H9 (cell line): ENCODE measurements at regions not wholly inside any gene's neighbourhood (a gene's known extent, or its start where the extent isn't known, plus 50 kb on each side); places are given as distances from the start of the nearest gene placed in this dataset.

Experiments
- DNase-seq: peaks from one replicate; pipeline ENCODE4 v3.0.0-alpha.2; 2017
- H2AFZ ChIP-seq: one replicate; pipeline ENCODE4 v1.6.1; 2013; ENCODE audit warnings: mild to moderate bottlenecking, low read length, control low read depth, moderate library complexity
- H2AK5ac ChIP-seq: 2 replicates; pipeline ENCODE4 v1.6.1; 2013; ENCODE audit warnings: low read length, control low read depth, mixed read lengths; ENCODE audit not compliant: insufficient read length
- H2BK120ac ChIP-seq: one replicate; pipeline ENCODE4 v1.6.1; 2013; ENCODE audit warnings: low read depth, mild to moderate bottlenecking, low read length, control low read depth, inconsistent platforms; ENCODE audit not compliant: poor library complexity, severe bottlenecking
- H2BK12ac ChIP-seq: 2 replicates; pipeline ENCODE4 v1.6.1; 2013; ENCODE audit warnings: low read length, control low read depth, mixed read lengths, low read depth; ENCODE audit not compliant: insufficient read length
- H2BK15ac ChIP-seq: 2 replicates; pipeline ENCODE4 v1.6.1; 2013; ENCODE audit warnings: low read depth, low read length, control low read depth
- H2BK20ac ChIP-seq: one replicate; pipeline ENCODE4 v1.6.1; 2013; ENCODE audit warnings: low read depth, mild to moderate bottlenecking, low read length, control low read depth, inconsistent platforms; ENCODE audit not compliant: poor library complexity, severe bottlenecking
- H2BK5ac ChIP-seq: 2 replicates; pipeline ENCODE4 v1.6.1; 2013; ENCODE audit warnings: low read length, control low read depth, mixed read lengths; ENCODE audit not compliant: insufficient read length
- H3K14ac ChIP-seq: 2 replicates; pipeline ENCODE4 v1.6.1; 2013; ENCODE audit warnings: low read length, control low read depth; ENCODE audit not compliant: insufficient read depth
- H3K18ac ChIP-seq: 2 replicates; pipeline ENCODE4 v1.6.1; 2013; ENCODE audit warnings: low read depth, mild to moderate bottlenecking, mixed read lengths, low read length, control low read depth; ENCODE audit not compliant: insufficient read length
- H3K23ac ChIP-seq: 2 replicates; pipeline ENCODE4 v1.6.1; 2013; ENCODE audit warnings: low read length, control low read depth, mixed read lengths, low read depth; ENCODE audit not compliant: insufficient read length
- H3K23me2 ChIP-seq: 2 replicates; pipeline ENCODE4 v1.6.1; 2013; ENCODE audit warnings: low read depth, mild to moderate bottlenecking, mixed read lengths, low read length, control low read depth; ENCODE audit not compliant: insufficient read length, poor library complexity, severe bottlenecking
- H3K27ac ChIP-seq: 2 replicates; pipeline ENCODE4 v1.5.1; 2013; ENCODE audit warnings: low read length, control low read depth, mixed read lengths, low read depth; ENCODE audit not compliant: insufficient read length
- H3K27me3 ChIP-seq: 2 replicates; pipeline ENCODE4 v1.6.1; 2013; ENCODE audit warnings: low read length, control low read depth, inconsistent platforms; ENCODE audit not compliant: insufficient read depth
- H3K4ac ChIP-seq: 2 replicates; pipeline ENCODE4 v1.6.1; 2013; ENCODE audit warnings: low read depth, mild to moderate bottlenecking, control low read depth, inconsistent platforms, low read length, moderate library complexity
- H3K4me1 ChIP-seq: 2 replicates; pipeline ENCODE4 v1.6.1; 2013; ENCODE audit warnings: low read length, control low read depth, inconsistent platforms; ENCODE audit not compliant: insufficient read depth
- H3K4me2 ChIP-seq: 2 replicates; pipeline ENCODE4 v1.6.1; 2013; ENCODE audit warnings: low read length, control low read depth, mixed read lengths; ENCODE audit not compliant: insufficient read length, insufficient read depth
- H3K56ac ChIP-seq: 2 replicates; pipeline ENCODE4 v1.6.1; 2013; ENCODE audit warnings: low read depth, mild to moderate bottlenecking, mixed read lengths, low read length, control low read depth; ENCODE audit not compliant: insufficient read length
- H3K79me1 ChIP-seq: 2 replicates; pipeline ENCODE4 v1.6.1; 2013; ENCODE audit warnings: low read depth, mild to moderate bottlenecking, moderate library complexity, low read length, control low read depth, inconsistent platforms; ENCODE audit not compliant: insufficient read depth, poor library complexity, severe bottlenecking
- H3K79me2 ChIP-seq: 2 replicates; pipeline ENCODE4 v1.6.1; 2013; ENCODE audit warnings: low read length, control low read depth, inconsistent platforms; ENCODE audit not compliant: insufficient read depth
- H3K9ac ChIP-seq: 2 replicates; pipeline ENCODE4 v1.6.1; 2013; ENCODE audit warnings: low read length, control low read depth, mixed read lengths; ENCODE audit not compliant: insufficient read length; ENCODE audit errors: extremely low read depth
- H3K9me3 ChIP-seq: one replicate; pipeline ENCODE4 v1.6.1; 2013; ENCODE audit warnings: low read depth, low read length, inconsistent platforms; ENCODE audit not compliant: control insufficient read depth
- H3T11ph ChIP-seq: one replicate; pipeline ENCODE4 v1.6.1; 2013; ENCODE audit warnings: mild to moderate bottlenecking, low read length, control low read depth, inconsistent platforms
- H4K20me1 ChIP-seq: one replicate; pipeline ENCODE4 v1.6.1; 2013; ENCODE audit not compliant: control insufficient read depth, insufficient read length, insufficient read depth
- H4K5ac ChIP-seq: 2 replicates; pipeline ENCODE4 v1.6.1; 2013; ENCODE audit warnings: low read depth, mild to moderate bottlenecking, mixed read lengths, low read length, control low read depth; ENCODE audit not compliant: insufficient read length
- H4K8ac ChIP-seq: replicated peaks from 2 replicates; pipeline ENCODE4 v1.6.1; 2013; ENCODE audit warnings: low read length, control low read depth, mixed read lengths, low read depth; ENCODE audit not compliant: insufficient read length
- H4K91ac ChIP-seq: 2 replicates; pipeline ENCODE4 v1.6.1; 2013; ENCODE audit warnings: low read depth, mild to moderate bottlenecking, moderate library complexity, mixed read lengths, low read length, control low read depth; ENCODE audit not compliant: insufficient read length
- H3K27ac Mint-ChIP-seq, 3 experiments: 2 replicates in 2 of 3; 3 replicates in 1 of 3; pipeline ENCODE4 v1.8.0; 2020 to 2021; ENCODE audit warnings: mixed read lengths in 3 of 3, mild to moderate bottlenecking in 1 of 3, moderate library complexity in 1 of 3
- H3K27me3 Mint-ChIP-seq: 2 replicates; pipeline ENCODE4 v1.8.0; 2021; ENCODE audit warnings: low read depth, mild to moderate bottlenecking, moderate library complexity, mixed read lengths
- H3K36me3 Mint-ChIP-seq, 3 experiments: 2 replicates in 2 of 3; 3 replicates in 1 of 3; pipeline ENCODE4 v1.8.0; 2020 to 2021; ENCODE audit warnings: low read depth in 3 of 3, mixed read lengths in 3 of 3; ENCODE audit not compliant: insufficient read depth in 1 of 3
- H3K4me1 Mint-ChIP-seq, 2 experiments: 2 replicates each; pipeline ENCODE4 v1.8.0; 2020; ENCODE audit warnings: mixed read lengths in 2 of 2
- H3K4me3 Mint-ChIP-seq, 2 experiments: 2 replicates in 1 of 2; 3 replicates in 1 of 2; pipeline ENCODE4 v1.8.0; 2020 to 2021; ENCODE audit warnings: mild to moderate bottlenecking in 2 of 2, mixed read lengths in 2 of 2, moderate library complexity in 1 of 2
- H3K9me3 Mint-ChIP-seq, 2 experiments: 2 replicates in 1 of 2; 3 replicates in 1 of 2; pipeline ENCODE4 v1.8.0; 2020; ENCODE audit warnings: mild to moderate bottlenecking in 2 of 2, mixed read lengths in 2 of 2, moderate library complexity in 1 of 2
- CTCF ChIP-seq: fragments of 200-600 bp; sonication (generic); conservative IDR thresholded peaks from 3 replicates; pipeline ENCODE4 v1.8.0; 2021; ENCODE audit warnings: antibody characterized with exemption, mild to moderate bottlenecking
- WGBS: extraction: QIAGEN DNeasy Blood & Tissue Kit; methylation state at CpG from one replicate; pipeline ENCODE4 v1.1.7; 2013; ENCODE audit warnings: missing lambda C conversion rate, low lambda C conversion rate, mixed read lengths; ENCODE audit not compliant: insufficient read length; ENCODE audit errors: extremely low coverage; 5-methylcytosine and 5-hydroxymethylcytosine counted together

- H3K36me3 Mint-ChIP-seq: no peaks in the 10 kb centered on the region; a peak in 1 of 7 replicates
These were observed 103.8 kb downstream of the CHD9NB start for GRCh38 chr16:52948946-52949345.

More at GRCh38 chr16:52948946-52949345, 103.8 kb downstream of the CHD9NB start:
- Histone ChIP-seq H2BK20ac (no peak overlapping the region), H3T11ph (no peak overlapping the region), H3K4me1 (no peaks in the 10 kb centered on the region), H3K23ac (no peak overlapping the region), H3K9ac (no peak overlapping the region), H3K4ac (no peak overlapping the region), H4K8ac (no peak overlapping the region), H3K27me3 (no peaks in the 10 kb centered on the region), H3K79me2 (no peaks in the 10 kb centered on the region), H3K56ac (no peak overlapping the region), H4K20me1 (no peaks in the 10 kb centered on the region), H3K9me3 (no peaks in the 10 kb centered on the region), H3K27ac (no peak overlapping the region), H2BK120ac (no peak overlapping the region), H3K4me2 (no peak overlapping the region), H2AK5ac (no peak overlapping the region), H3K23me2 (no peaks in the 10 kb centered on the region), H2BK12ac (no peak overlapping the region), H4K5ac (no peak overlapping the region), H3K18ac (no peak overlapping the region), H3K79me1 (no peaks in the 10 kb centered on the region), H2AFZ (no peak overlapping the region), H4K91ac (no peak overlapping the region), H2BK5ac (no peak overlapping the region), H2BK15ac (no peak overlapping the region), H3K14ac (no peak overlapping the region)
- no peaks in the 10 kb centered on the region for H3K4me1 Mint-ChIP-seq
- DNase-seq: no peak
- no peak overlapping the region for H3K4me3 Mint-ChIP-seq
- no peak overlapping the region for H3K27ac Mint-ChIP-seq
- TF ChIP-seq CTCF: no peak
- H3K9me3 Mint-ChIP-seq: peaks cover 1% of the 10 kb centered on the region in 2 experiments; a peak in 4 of 5 replicates
- WGBS: no CpG with 5 or more reads among the region's 3 CpGs
- no peaks in the 10 kb centered on the region for H3K27me3 Mint-ChIP-seq
